Hematopoietic multipotent progenitor cell treated with erythropoietin and hydrocortisone succinate and interleukin-3 and kit ligand, for 17 days (in vitro differentiated cells): ENCODE measurements at regions not wholly inside any gene's neighbourhood (a gene's known extent, or its start where the extent isn't known, plus 50 kb on each side); places are given as distances from the start of the nearest gene placed in this dataset.

Experiments used
- DNase-seq: peaks from one replicate; pipeline ENCODE4 v3.0.0-alpha.2; 2015; ENCODE audit warnings: low spot score

GRCh38 chr6:145400508-145400907, 334.8 kb downstream of the EPM2A start:
- DNase-seq, result no peak

DNA sequence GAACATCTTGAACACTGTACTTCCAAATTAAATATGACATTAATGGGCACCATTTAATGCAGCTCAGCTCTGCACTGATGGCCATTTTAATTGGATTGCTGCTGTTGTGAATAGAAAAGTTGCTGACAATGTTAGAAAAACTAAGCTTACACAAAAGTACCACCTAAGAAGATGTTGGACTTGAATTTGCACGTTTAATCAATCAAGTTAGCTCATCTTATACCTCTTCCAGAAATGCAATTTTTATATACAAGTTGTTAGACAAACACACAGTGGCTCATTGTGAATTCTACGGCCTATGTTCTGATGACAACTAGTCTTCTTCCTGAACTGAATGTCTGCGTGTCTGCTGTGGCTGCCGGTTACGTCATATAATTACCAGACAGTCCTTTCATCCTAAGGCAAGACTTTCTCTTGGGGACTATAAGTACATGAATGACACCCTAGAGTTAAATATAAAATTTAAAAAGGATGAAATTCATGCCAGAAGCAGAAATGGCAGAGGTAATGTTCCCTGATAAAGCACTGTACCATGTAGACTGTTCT, 330.2 kb downstream of the EPM2A start:
- no peak for DNase-seq

DNA sequence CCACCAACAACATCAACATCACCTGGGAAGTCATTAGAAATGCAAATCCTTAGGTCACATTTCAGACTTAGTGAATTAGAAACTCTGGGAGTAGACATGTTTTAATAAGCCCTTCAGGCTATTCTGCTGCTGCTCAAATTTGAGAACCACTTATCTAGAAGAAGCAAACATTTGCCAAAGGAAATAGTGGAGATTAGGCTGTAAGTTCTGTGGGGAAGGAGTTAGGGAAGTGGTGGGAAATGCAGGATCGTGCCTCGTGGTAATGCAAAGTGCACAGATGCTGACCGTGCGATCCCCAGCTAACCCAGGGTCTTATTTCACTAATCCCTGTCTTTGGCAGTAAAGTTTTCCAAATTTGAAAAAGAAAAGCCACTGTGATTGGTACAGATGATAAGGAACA, 328.5 kb downstream of the EPM2A start:
- no peak for DNase-seq

DNA sequence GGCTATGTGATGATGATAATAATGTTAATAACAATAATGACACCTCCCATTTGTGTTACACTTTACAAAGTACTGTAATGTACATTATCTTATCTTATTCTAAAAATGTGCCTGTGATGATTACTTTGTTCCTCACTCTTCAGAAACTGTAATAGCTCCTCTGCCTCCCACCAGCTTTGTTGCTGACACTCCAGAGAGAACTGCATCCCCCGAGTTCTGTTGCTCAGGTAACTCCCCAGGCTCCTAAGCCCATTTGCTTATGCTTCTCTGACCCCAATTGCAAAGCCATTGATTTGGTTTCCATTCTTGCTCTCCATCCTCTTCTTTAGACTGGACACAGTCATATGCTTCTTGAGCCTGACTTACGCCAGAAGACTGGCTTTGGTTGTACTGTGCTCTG, 319.7 kb downstream of the EPM2A start:
- no peak for DNase-seq

DNA sequence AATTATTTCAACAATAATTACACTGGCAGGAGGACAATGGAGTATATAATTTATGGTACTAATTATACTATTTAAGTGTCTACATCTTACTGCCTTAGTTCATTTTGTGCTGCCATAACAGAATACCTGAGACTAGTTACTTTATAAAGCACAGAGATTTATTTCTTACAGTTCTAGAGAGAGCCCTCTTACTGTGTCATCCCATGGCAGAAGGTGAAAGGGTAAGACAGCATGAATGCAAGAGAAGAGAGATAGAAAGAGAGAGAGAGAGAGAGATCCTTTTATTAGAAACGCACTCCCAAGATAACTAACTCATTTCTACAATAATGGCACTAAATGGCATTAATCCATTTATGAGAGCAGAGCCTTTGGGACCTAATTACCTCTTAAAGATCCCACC, 314.7 kb downstream of the EPM2A start:
- DNase-seq, result no peak

- no peak for DNase-seq
Measured at GRCh38 chr6:145423936-145424335, 311.4 kb downstream of the EPM2A start.

GRCh38 chr6:145427232-145427631, 308.1 kb downstream of the EPM2A start:
- no peak for DNase-seq

- no peak for DNase-seq
Measured at GRCh38 chr6:145428706-145429105, 306.6 kb downstream of the EPM2A start.

- no peak for DNase-seq
Measured at GRCh38 chr6:145442110-145442509, 293.2 kb downstream of the EPM2A start.

- no peak for DNase-seq
Measured at GRCh38 chr6:145445674-145446073, 289.6 kb downstream of the EPM2A start.

GRCh38 chr6:145451029-145451428, 284.3 kb downstream of the EPM2A start:
- no peak for DNase-seq

DNA sequence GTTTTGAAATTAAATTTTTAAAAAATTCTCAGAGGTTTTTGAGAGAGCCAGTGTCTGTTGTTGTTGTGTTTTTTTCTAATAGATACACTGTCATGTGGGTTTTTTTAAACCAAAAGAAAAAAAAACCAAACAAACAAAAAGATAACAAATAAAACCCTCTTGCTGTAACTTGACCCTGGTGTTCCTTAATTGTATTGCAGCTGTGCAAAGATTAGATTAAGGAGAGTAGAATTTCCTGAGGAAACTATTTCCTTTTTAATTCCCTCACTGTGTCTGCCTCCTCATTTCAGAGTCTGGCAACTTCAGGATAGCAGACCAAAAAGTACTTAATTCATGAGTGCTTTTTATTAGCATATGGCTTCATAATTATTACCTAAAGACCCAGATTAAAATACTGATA, 281.9 kb downstream of the EPM2A start:
- DNase-seq, result no peak

DNA sequence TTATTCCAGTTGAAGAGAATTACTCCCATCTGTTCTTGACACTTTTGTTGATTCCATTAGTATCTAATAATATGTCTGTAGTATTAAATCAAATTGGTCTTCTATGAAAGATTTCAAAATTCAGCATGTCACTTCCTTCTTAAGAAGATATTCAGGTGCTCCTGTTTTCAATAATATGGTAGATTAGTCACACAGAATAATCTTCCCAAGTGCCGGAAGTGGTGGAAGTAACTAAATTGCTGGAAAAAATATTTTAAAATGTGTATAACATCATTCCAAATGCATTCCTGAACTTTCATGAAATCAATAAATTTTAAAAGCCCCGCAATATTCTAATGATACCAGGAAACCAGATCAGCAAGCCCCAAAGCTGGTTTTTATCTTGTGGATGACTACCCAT, 281.3 kb downstream of the EPM2A start:
- no peak for DNase-seq

GRCh38 chr6:145457556-145457955, 277.8 kb downstream of the EPM2A start:
- DNase-seq, result no peak

DNA sequence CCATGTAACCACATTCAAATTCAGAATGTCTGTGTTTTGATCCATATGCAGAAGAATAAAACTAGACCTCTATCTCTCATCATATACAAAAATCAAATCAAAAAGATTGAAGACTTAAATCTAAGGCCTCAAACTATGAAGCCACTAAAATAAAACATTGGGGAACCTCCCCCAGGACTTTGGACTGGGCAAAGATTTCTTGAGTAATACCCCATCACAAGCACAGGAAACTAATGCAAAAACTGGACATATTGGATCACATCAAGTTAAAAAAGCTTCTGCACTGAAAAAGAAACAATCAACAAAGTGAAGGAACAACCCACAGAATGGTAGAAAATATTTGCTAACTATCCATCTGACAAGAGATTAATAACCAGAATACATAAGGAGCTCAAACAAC, 266.8 kb downstream of the EPM2A start:
- no peak for DNase-seq

GRCh38 chr6:145469021-145469420, 266.3 kb downstream of the EPM2A start:
- no peak for DNase-seq

- no peak for DNase-seq
Measured at GRCh38 chr6:145475794-145476396, 259.4 kb downstream of the EPM2A start.

DNA sequence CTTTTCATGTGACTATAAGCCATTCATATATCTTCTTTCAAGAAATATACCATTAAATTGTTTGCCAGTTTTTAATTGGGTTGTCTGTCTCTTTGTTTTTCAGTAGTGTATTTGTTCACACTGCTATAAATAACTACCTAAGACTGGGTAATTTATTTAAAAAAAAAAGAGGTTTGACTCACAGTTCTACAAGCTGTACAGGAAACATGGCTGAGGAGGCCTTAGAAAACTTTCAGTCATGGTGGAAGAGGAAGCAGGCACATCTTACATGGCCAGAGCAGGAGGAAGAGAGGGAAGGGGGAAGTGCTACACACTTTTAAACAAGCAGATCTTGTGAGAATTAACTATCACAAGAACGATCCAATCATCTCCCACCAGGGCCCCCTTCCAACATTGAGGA, 255.3 kb downstream of the EPM2A start:
- DNase-seq, result no peak

GRCh38 chr6:145483191-145483996, 251.9 kb downstream of the EPM2A start:
- DNase-seq, result no peak

- DNase-seq, result no peak
Measured at GRCh38 chr6:145485288-145485687, 250.0 kb downstream of the EPM2A start.

DNA sequence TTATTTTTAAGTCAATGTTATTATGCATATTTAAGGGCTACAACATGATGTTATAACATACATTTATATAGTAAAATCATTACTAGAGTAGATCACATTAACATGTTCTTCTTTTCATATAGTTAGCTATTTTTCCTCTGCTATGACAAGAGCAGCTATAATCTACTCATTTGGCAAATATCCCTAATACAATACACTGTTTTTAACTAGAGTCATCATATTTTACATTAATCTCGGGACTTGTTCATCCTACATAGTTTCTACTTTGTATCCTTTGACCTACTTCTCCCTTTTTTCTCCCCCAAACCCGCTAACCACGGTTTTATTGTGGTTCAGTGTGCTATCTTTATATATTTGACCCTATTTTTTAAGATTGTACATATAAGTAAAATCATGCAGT, 249.0 kb downstream of the EPM2A start:
- DNase-seq, result no peak

DNA sequence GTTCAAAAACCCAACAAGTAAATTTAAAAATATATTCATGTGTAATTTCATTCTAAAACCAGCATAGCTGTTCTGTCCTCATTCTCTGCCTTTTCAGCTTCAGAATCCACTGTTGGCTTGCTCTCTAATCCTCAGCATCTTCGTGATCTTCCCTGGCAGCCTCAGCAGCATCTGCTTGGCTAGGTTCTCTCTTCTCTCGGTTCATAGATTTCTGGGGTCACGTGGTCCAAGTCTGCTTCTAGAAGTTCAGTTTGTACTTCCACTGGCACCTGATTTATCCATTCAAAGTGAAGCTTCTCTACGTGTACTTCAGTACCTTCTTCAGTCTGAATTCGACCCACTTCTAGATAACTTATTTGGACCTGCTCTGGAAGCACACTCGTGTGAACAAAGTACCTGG, 245.7 kb downstream of the EPM2A start:
- no peak for DNase-seq

GRCh38 chr6:145490068-145490467, 245.3 kb downstream of the EPM2A start:
- DNase-seq, result no peak

GRCh38 chr6:145491126-145491525, 244.2 kb downstream of the EPM2A start:
- no peak for DNase-seq
